ENCODE measurements at regions not wholly inside any gene's neighbourhood (a gene's known extent, or its start where the extent isn't known, plus 50 kb on each side); places are given as distances from the start of the nearest gene placed in this dataset.

DNA sequence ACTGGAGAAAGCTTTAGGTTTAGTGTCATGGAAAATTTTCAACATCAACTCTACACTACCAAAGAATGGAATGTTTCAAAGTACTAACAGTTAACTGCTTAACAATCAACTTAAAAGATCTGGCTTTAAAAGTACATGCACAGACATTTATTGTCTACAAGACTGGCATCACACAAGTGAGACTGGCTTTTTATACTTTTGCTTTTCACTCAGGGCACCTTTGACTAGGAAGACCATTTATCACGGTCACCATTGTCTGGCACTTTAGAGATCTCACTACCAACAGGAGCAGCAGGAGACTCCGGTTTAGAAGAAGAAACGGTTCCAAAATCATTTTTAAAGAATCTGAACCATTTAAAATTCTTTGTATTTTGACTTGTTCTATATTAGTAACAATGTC is 812.3 kb downstream of the ADGRL2 start:
- H3K9ac ChIP-seq (ENCODE audit: low read length) = no peak overlapping the region
- H3K9me3 ChIP-seq (ENCODE audit: insufficient read depth, low read depth, low read length) = no peaks in the 10 kb centered on the region
- H3K4ac ChIP-seq (ENCODE audit: low read depth, low read length) = no peak overlapping the region
- H3K4me3 ChIP-seq (ENCODE audit: low read depth, low read length) = no peak overlapping the region
- H2BK12ac ChIP-seq (ENCODE audit: low read length) = no peak overlapping the region
- no peak overlapping the region for H3K27ac ChIP-seq (ENCODE audit: low read depth, low read length)
- no peaks in the 10 kb centered on the region for H3K4me1 ChIP-seq (ENCODE audit: control insufficient read depth in 1 of 2, insufficient read depth in 2 of 2, low read length in 2 of 2)
- no peaks in the 10 kb centered on the region for H3K27me3 ChIP-seq (ENCODE audit: insufficient read depth, low read length)
- no peak for DNase-seq
- H2BK120ac ChIP-seq (ENCODE audit: insufficient read depth, low read length, poor library complexity) = no peak overlapping the region
- H2BK5ac ChIP-seq (ENCODE audit: low read depth, low read length, poor library complexity) = no peak overlapping the region
- no peak overlapping the region for H3K14ac ChIP-seq (ENCODE audit: low read length)
- no peaks in the 10 kb centered on the region for H3K79me2 ChIP-seq (ENCODE audit: control insufficient read depth, insufficient read depth, low read length, poor library complexity)
- WGBS (ENCODE audit: extremely low coverage, insufficient coverage, insufficient read length) = no CpG with 5 or more reads among the region's 3 CpGs
- no peaks in the 10 kb centered on the region for H3K36me3 ChIP-seq (ENCODE audit: control insufficient read depth in 1 of 2, insufficient read depth in 2 of 2, low read length in 2 of 2)
- no peaks in the 10 kb centered on the region for H3K79me1 ChIP-seq (ENCODE audit: low read length)
- no peak overlapping the region for H2AFZ ChIP-seq (ENCODE audit: insufficient read depth, low read length, poor library complexity)
- no peak overlapping the region for H4K8ac ChIP-seq (ENCODE audit: low read depth, low read length)
- H3K18ac ChIP-seq (ENCODE audit: low read length) = no peak overlapping the region
- H4K12ac ChIP-seq (ENCODE audit: low read depth, low read length) = no peak overlapping the region
- H3K23ac ChIP-seq (ENCODE audit: low read length) = no peak overlapping the region
- no peak overlapping the region for H2AK5ac ChIP-seq (ENCODE audit: low read length)
- no peak overlapping the region for H3K4me2 ChIP-seq (ENCODE audit: low read length)
- no peak overlapping the region for H4K91ac ChIP-seq (ENCODE audit: low read depth, low read length)

DNA sequence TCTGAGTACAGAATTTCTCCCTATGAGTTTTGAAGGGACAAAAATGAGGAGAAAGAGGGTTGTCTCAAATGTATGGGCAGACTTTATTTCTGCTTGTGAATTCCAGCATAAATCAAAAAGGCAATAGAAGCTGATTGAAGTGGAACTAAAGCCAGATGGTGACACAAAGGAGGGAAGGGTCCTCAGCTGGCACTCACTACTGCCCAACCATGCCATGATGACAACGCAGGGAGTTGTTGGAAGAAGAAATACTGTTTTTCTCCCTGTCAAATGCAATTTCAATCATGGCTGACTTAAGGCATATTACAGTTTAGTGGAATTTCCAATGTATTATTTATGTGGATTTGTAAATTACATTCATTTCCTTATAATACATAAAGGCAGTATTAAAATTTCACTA is 805.8 kb downstream of the ADGRL2 start:
- H3K4me2 ChIP-seq (ENCODE audit: low read length) = no peak overlapping the region
- H3K36me3 ChIP-seq (ENCODE audit: control insufficient read depth in 1 of 2, insufficient read depth in 2 of 2, low read length in 2 of 2) = no peaks in the 10 kb centered on the region
- H2BK12ac ChIP-seq (ENCODE audit: low read length) = no peak overlapping the region
- WGBS (ENCODE audit: extremely low coverage, insufficient coverage, insufficient read length) = no CpG with 5 or more reads among the region's 1 CpG
- no peaks in the 10 kb centered on the region for H3K4me1 ChIP-seq (ENCODE audit: control insufficient read depth in 1 of 2, insufficient read depth in 2 of 2, low read length in 2 of 2)
- H3K23ac ChIP-seq (ENCODE audit: low read length) = no peak overlapping the region
- H3K27me3 ChIP-seq (ENCODE audit: insufficient read depth, low read length) = no peaks in the 10 kb centered on the region
- H3K79me2 ChIP-seq (ENCODE audit: control insufficient read depth, insufficient read depth, low read length, poor library complexity) = no peaks in the 10 kb centered on the region
- no peak overlapping the region for H3K18ac ChIP-seq (ENCODE audit: low read length)
- H3K4ac ChIP-seq (ENCODE audit: low read depth, low read length) = no peak overlapping the region
- no peak overlapping the region for H4K12ac ChIP-seq (ENCODE audit: low read depth, low read length)
- H3K14ac ChIP-seq (ENCODE audit: low read length) = no peak overlapping the region
- H3K4me3 ChIP-seq (ENCODE audit: low read depth, low read length) = no peak overlapping the region
- no peak overlapping the region for H2BK5ac ChIP-seq (ENCODE audit: low read depth, low read length, poor library complexity)
- no peak overlapping the region for H2AK5ac ChIP-seq (ENCODE audit: low read length)
- no peak overlapping the region for H2AFZ ChIP-seq (ENCODE audit: insufficient read depth, low read length, poor library complexity)
- no peak for DNase-seq
- no peaks in the 10 kb centered on the region for H3K9me3 ChIP-seq (ENCODE audit: insufficient read depth, low read depth, low read length)
- H2BK120ac ChIP-seq (ENCODE audit: insufficient read depth, low read length, poor library complexity) = no peak overlapping the region
- no peak overlapping the region for H3K27ac ChIP-seq (ENCODE audit: low read depth, low read length)
- H4K8ac ChIP-seq (ENCODE audit: low read depth, low read length) = no peak overlapping the region
- H3K79me1 ChIP-seq (ENCODE audit: low read length) = no peaks in the 10 kb centered on the region
- H3K9ac ChIP-seq (ENCODE audit: low read length) = no peak overlapping the region
- no peak overlapping the region for H4K91ac ChIP-seq (ENCODE audit: low read depth, low read length)

DNA sequence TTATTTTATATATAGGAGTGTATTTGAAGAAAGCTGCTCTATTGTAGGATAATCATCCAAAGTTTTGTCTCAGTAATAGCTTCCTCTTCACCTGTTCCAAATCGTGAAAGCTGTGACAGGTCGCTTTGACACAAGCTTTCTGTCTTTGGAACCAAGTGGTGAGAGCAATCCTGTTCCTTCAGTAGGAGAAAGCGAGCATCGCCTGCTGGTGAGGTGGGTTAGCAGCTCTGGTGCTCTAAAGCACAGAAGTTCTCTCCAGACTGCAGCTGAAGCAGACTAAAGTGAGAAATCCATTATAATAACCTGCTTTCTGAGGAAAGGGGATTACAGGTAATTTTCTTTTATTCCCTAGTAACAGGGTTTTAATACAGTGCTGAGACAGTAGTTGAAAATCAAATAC is 803.8 kb downstream of the ADGRL2 start:
- WGBS (ENCODE audit: extremely low coverage, insufficient coverage, insufficient read length) = no CpG with 5 or more reads among the region's 4 CpGs
- H3K4ac ChIP-seq (ENCODE audit: low read depth, low read length) = no peak overlapping the region

DNA sequence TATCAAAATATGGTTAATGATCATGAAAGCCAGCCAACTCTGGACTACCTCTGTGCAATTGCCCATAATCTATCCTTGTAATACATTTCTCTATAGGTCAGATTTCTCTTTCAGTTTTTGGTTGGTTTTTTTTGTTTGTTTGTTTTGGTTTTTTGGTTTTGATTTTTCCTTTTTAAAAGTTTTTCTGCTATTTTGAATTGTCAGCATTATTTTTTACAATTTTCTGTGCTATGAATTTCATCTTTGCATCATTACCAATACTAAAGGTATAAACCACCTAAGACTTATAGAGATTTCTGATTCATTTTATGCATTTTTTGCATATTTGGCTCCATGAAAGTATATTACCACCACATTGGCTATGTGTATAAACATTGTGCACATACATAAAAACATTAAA is 799.6 kb downstream of the ADGRL2 start:
- Histone ChIP-seq H3K79me2 (ENCODE audit: control insufficient read depth, insufficient read depth, low read length, poor library complexity) (no peaks in the 10 kb centered on the region), H2BK120ac (ENCODE audit: insufficient read depth, low read length, poor library complexity) (no peak overlapping the region), H4K8ac (ENCODE audit: low read depth, low read length) (no peak overlapping the region), H3K4me3 (ENCODE audit: low read depth, low read length) (no peak overlapping the region), H3K23ac (ENCODE audit: low read length) (no peak overlapping the region), H2BK5ac (ENCODE audit: low read depth, low read length, poor library complexity) (no peak overlapping the region), H3K14ac (ENCODE audit: low read length) (no peak overlapping the region), H3K27ac (ENCODE audit: low read depth, low read length) (no peak overlapping the region), H3K4me2 (ENCODE audit: low read length) (no peak overlapping the region), H3K9me3 (ENCODE audit: insufficient read depth, low read depth, low read length) (no peaks in the 10 kb centered on the region), H2AFZ (ENCODE audit: insufficient read depth, low read length, poor library complexity) (no peak overlapping the region), H2BK12ac (ENCODE audit: low read length) (no peak overlapping the region), H3K79me1 (ENCODE audit: low read length) (no peaks in the 10 kb centered on the region), H3K27me3 (ENCODE audit: insufficient read depth, low read length) (no peaks in the 10 kb centered on the region), H3K9ac (ENCODE audit: low read length) (no peak overlapping the region), H3K4me1 (ENCODE audit: control insufficient read depth in 1 of 2, insufficient read depth in 2 of 2, low read length in 2 of 2) (no peaks in the 10 kb centered on the region), H3K36me3 (ENCODE audit: control insufficient read depth in 1 of 2, insufficient read depth in 2 of 2, low read length in 2 of 2) (no peaks in the 10 kb centered on the region), H3K18ac (ENCODE audit: low read length) (no peak overlapping the region), H2AK5ac (ENCODE audit: low read length) (no peak overlapping the region), H4K12ac (ENCODE audit: low read depth, low read length) (no peak overlapping the region), H3K4ac (ENCODE audit: low read depth, low read length) (no peak overlapping the region), H4K91ac (ENCODE audit: low read depth, low read length) (no peak overlapping the region)
- no peak for DNase-seq

More for the DNA sequence above, 803.8 kb downstream of the ADGRL2 start:
- Histone ChIP-seq H2BK5ac (ENCODE audit: low read depth, low read length, poor library complexity) (no peak overlapping the region), H2BK12ac (ENCODE audit: low read length) (no peak overlapping the region), H2BK120ac (ENCODE audit: insufficient read depth, low read length, poor library complexity) (no peak overlapping the region), H4K8ac (ENCODE audit: low read depth, low read length) (no peak overlapping the region), H3K4me3 (ENCODE audit: low read depth, low read length) (no peak overlapping the region), H3K9ac (ENCODE audit: low read length) (no peak overlapping the region), H4K91ac (ENCODE audit: low read depth, low read length) (no peak overlapping the region), H3K79me1 (ENCODE audit: low read length) (no peaks in the 10 kb centered on the region), H3K27ac (ENCODE audit: low read depth, low read length) (no peak overlapping the region), H3K4me1 (ENCODE audit: control insufficient read depth in 1 of 2, insufficient read depth in 2 of 2, low read length in 2 of 2) (no peaks in the 10 kb centered on the region), H3K27me3 (ENCODE audit: insufficient read depth, low read length) (no peaks in the 10 kb centered on the region), H4K12ac (ENCODE audit: low read depth, low read length) (no peak overlapping the region), H2AK5ac (ENCODE audit: low read length) (no peak overlapping the region), H3K23ac (ENCODE audit: low read length) (no peak overlapping the region), H3K9me3 (ENCODE audit: insufficient read depth, low read depth, low read length) (no peaks in the 10 kb centered on the region), H3K4me2 (ENCODE audit: low read length) (no peak overlapping the region), H3K36me3 (ENCODE audit: control insufficient read depth in 1 of 2, insufficient read depth in 2 of 2, low read length in 2 of 2) (no peaks in the 10 kb centered on the region), H3K18ac (ENCODE audit: low read length) (no peak overlapping the region), H3K79me2 (ENCODE audit: control insufficient read depth, insufficient read depth, low read length, poor library complexity) (no peaks in the 10 kb centered on the region), H2AFZ (ENCODE audit: insufficient read depth, low read length, poor library complexity) (no peak overlapping the region), H3K14ac (ENCODE audit: low read length) (no peak overlapping the region)
- DNase-seq = peak in 1 of 2 donors; percentile 29

GRCh38 chr1:82598812-82599211 is 798.1 kb downstream of the ADGRL2 start:
- Histone ChIP-seq H2BK12ac (ENCODE audit: low read length) (no peak overlapping the region), H3K4me3 (ENCODE audit: low read depth, low read length) (no peak overlapping the region), H3K9ac (ENCODE audit: low read length) (no peak overlapping the region), H3K4me1 (ENCODE audit: control insufficient read depth in 1 of 2, insufficient read depth in 2 of 2, low read length in 2 of 2) (no peaks in the 10 kb centered on the region), H3K79me1 (ENCODE audit: low read length) (no peaks in the 10 kb centered on the region), H2AK5ac (ENCODE audit: low read length) (no peak overlapping the region), H3K36me3 (ENCODE audit: control insufficient read depth in 1 of 2, insufficient read depth in 2 of 2, low read length in 2 of 2) (no peaks in the 10 kb centered on the region), H3K27me3 (ENCODE audit: insufficient read depth, low read length) (no peaks in the 10 kb centered on the region), H4K8ac (ENCODE audit: low read depth, low read length) (no peak overlapping the region), H2BK5ac (ENCODE audit: low read depth, low read length, poor library complexity) (no peak overlapping the region), H3K14ac (ENCODE audit: low read length) (no peak overlapping the region), H2AFZ (ENCODE audit: insufficient read depth, low read length, poor library complexity) (no peak overlapping the region), H3K9me3 (ENCODE audit: insufficient read depth, low read depth, low read length) (no peaks in the 10 kb centered on the region), H3K18ac (ENCODE audit: low read length) (no peak overlapping the region), H3K79me2 (ENCODE audit: control insufficient read depth, insufficient read depth, low read length, poor library complexity) (no peaks in the 10 kb centered on the region), H4K91ac (ENCODE audit: low read depth, low read length) (no peak overlapping the region), H4K12ac (ENCODE audit: low read depth, low read length) (no peak overlapping the region), H3K4me2 (ENCODE audit: low read length) (no peak overlapping the region), H2BK120ac (ENCODE audit: insufficient read depth, low read length, poor library complexity) (no peak overlapping the region), H3K23ac (ENCODE audit: low read length) (no peak overlapping the region), H3K27ac (ENCODE audit: low read depth, low read length) (no peak overlapping the region), H3K4ac (ENCODE audit: low read depth, low read length) (no peak overlapping the region)
- no peak for DNase-seq
